ENCODE measurements at regions not wholly inside any gene's neighbourhood (a gene's known extent, or its start where the extent isn't known, plus 50 kb on each side); places are given as distances from the start of the nearest gene placed in this dataset.

GRCh38 chr2:160672211-160672610, 178.6 kb upstream of the RBMS1 start:
- no peak for DNase-seq

GRCh38 chr2:160674146-160674750, 180.6 kb upstream of the RBMS1 start:
- DNase-seq = no peak

GRCh38 chr2:160679686-160680085, 186.1 kb upstream of the RBMS1 start:
- no peak for DNase-seq

DNA sequence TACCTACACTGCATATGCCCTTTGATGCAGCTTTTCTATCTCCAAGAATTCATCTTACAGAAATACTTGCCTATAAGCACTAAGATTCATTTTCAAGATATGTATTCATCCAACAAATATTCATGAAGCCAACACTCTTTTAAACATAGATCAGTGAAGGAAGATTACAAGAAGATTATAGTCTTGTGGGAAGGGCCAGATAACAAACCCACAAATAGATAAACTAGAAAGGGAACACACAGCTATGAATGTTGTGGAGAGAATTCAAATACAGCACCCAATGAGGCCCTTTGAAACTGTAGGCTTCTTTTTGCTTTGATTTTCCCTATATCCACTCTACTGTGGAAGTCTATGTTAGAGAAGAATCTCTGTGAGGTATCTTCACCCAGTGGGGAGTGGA, 186.7 kb upstream of the RBMS1 start:
- no peak for DNase-seq

DNA sequence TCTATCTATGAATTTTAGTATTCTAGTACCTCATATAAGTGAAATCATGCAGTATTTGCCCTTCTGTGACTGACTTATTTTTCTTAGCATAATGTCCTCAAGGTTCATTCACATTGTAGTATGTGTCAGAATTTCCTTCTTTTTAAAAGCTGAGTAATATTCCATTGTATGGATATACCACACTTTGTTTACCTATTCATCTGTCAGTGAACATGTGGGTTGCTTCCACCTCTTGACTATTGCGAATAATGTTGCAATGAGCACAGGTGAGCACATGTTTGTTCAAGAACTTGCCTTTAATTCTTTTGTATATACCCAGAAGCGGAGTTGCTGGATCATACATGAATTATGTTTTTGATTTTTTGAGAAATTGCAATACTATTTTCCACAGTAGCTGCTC, 187.4 kb upstream of the RBMS1 start:
- no peak for DNase-seq

- DNase-seq = no peak
These were observed 189.6 kb upstream of the RBMS1 start for GRCh38 chr2:160683206-160683605.

GRCh38 chr2:160687629-160688028, 194.0 kb upstream of the RBMS1 start:
- DNase-seq = no peak

GRCh38 chr2:160689441-160689840, 195.8 kb upstream of the RBMS1 start:
- no peak for DNase-seq

DNA sequence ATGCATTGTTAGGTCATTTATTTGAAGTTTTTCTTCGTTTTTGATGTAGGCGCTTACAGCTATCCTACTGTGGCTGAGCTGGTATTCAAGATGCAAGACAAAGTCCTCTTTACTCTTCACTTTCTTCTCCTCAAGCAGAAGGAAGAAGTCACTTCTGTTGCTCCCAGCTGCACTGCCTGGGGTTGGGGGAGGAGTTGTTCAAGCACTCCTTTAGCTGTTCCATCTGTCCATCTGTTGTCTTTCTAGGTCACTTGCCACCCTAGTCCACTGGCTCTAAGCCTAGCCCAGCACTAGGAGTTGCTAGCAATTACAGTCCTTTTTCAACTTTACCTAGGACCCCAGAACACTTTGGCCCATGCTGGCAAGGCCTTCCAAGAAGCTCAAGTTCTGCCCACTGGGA, 200.6 kb upstream of the RBMS1 start:
- no peak for DNase-seq

GRCh38 chr2:160694631-160695030, 201.0 kb upstream of the RBMS1 start:
- DNase-seq = no peak

DNA sequence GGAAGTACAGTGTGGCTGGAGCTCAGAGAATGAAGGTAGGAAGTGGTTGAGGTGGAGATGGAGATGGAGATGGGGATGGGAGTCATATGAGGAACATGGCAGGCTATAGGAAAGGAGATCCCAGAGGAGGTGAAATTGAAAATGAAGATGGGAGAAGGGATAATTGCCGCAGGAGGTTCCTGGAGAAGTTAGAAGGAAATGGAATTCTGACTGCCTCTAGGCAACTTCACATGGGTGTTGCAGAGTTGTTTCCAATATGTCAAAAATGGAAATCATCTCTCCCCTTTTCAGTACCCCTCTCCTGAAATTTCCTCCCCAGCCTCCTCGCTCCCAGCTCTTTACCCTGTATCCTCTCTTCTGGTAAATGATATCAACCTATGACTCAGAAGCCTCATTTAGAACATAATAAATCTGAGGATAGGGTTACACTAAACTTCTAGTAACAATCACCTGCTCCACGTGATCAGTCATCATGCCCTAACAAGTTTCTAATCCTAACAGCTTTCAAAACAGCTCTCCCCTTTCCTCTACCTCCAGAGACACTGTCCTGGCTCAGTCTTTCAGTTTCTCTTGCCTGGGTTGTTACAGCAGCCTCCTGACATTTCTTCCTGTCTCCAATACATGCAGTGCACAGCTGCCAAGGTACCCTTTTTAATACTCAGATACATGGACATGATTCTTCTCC, 201.9 kb upstream of the RBMS1 start:
- DNase-seq = no peak

- DNase-seq = no peak
These were observed 202.5 kb upstream of the RBMS1 start for GRCh38 chr2:160696087-160696452.

- no peak for DNase-seq
These were observed 204.2 kb upstream of the RBMS1 start for GRCh38 chr2:160697817-160698216.

DNA sequence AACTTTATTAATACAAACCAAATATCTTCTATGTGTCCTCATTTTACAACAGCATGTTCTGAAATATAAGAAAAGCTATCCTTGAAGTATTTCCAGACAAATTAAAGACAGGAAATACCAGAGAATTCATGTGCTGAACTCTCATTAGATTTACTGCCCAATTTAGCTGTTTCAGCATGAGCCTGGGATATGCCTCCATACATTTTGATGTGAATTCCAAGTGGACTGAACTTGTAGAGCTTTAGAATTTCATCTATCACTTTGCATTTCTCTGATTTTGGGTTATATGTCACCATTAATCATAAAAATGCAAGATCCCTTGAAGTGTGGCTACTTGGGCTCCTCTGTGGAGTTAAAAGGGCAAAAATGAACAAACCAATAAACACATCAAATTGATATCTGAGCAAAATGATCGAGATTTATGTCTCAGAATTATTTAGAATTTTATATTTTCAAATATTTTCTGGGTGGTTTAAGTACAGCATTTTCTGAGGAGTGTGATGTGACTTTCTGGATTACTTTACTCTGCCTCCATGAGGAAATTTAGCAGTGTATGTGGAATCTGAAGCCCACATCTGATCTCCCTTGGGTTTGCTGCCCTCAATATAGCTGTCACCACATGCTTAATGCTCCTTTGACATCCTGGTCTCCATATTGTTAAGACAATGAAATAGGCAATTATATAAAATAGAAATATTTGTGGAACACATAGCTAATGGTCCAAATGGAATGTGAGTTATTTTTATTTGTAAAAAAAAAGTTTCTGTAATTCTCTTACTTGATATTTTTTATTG, 206.6 kb upstream of the RBMS1 start:
- peak in 1 of 2 donors; percentile 20 for DNase-seq

DNA sequence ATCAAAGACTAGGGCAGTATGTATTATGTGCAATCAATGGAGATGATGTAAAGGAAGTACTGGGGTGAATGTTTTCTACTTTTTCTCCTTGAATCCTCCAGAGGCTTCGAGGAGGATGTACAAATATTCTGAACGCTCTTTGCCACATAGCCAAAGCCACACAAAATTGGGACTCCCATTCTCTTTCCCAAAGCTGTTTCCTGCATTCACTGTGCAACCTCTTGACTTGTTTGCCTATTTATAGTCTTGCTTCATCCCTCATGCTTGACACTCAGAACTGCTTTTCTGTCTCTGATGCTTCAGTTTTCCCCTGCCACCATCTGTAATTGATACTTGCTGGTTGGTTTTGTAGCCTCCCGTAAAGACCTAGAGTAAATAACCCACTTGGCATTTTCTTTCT, 208.2 kb upstream of the RBMS1 start:
- no peak for DNase-seq

DNA sequence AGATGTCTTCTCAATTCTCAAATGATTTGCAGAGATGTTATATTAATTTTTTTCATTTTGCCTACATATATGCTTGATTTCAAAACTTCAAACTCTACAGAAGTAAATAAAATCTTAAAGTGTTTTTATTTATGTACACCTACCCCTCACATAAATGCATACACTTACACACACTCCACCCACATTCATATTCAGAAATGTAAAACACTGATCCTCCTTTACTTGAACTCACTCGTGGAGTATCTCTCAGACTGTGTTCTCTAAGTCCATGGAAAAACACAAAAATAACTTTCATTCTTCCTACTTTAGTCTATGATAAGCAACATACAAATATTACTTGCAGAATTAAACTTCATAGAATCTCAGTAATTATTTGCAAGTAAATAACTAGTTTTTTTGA, 209.1 kb upstream of the RBMS1 start:
- DNase-seq = no peak

DNA sequence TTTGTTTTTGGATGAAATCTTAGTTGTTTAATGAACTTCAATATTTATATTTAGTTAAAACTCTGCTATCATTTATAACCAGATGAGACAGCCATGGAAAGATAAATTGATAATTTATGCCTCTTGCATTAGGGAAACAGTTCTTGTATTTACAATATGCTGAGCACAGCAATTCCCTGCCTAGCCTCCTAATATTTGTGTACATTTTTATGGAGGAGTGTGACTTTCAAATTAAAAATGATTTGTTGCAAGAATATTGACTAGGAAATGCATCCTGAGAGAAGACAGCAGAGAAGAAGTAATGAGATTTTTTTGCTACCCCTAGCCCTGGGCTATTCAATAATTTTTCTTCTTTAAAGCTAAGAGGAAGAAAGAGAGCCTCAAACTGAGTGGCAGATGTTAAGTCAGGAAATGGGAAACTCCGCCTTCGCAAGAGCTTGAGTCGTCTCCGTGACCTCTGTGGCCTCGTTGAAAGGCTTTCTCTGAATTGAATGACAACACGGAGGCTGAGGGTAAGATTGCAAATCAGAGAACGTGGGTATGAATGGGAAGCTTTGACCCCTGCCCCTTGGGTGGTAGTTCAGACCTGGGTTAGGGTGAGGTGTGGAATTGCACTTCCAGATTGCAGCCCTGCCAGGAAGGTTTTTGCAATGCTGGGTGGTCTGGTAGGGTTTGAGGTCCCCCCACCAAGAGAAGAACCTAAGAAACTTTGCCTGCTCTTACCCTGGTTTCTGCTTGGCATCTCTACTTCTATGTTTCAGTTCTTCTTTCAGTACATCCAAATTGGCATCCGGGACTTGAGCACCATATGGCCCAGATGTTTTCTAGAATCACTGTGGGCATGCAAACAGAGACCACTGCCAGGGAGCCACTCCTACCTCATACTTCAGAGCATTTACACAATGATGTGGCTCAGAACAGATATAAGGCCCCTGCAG, 210.3 kb upstream of the RBMS1 start:
- no peak for DNase-seq

DNA sequence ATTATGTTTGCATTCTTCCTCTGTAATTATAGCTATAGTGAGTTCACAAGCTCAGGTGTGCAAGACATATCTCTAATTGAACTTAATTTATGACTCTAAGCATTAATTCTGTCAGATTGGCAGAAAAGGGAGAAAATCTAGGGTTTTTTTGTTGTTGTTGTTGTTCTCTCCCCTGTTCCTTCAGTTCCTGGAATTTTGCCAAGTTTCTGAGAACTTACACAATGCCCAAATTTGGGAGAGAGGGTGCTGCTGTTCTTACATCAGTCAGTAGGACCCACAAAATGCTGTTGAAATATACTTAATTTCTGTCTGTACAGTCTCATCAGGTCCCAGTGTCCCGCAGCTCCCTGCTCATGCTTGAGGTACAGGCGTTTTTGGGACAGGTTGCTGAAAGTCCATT, 221.8 kb upstream of the RBMS1 start:
- DNase-seq = no peak

- DNase-seq = no peak
These were observed 225.5 kb upstream of the RBMS1 start for GRCh38 chr2:160719116-160719515.

GRCh38 chr2:160720098-160720497, 226.5 kb upstream of the RBMS1 start:
- DNase-seq = no peak

DNA sequence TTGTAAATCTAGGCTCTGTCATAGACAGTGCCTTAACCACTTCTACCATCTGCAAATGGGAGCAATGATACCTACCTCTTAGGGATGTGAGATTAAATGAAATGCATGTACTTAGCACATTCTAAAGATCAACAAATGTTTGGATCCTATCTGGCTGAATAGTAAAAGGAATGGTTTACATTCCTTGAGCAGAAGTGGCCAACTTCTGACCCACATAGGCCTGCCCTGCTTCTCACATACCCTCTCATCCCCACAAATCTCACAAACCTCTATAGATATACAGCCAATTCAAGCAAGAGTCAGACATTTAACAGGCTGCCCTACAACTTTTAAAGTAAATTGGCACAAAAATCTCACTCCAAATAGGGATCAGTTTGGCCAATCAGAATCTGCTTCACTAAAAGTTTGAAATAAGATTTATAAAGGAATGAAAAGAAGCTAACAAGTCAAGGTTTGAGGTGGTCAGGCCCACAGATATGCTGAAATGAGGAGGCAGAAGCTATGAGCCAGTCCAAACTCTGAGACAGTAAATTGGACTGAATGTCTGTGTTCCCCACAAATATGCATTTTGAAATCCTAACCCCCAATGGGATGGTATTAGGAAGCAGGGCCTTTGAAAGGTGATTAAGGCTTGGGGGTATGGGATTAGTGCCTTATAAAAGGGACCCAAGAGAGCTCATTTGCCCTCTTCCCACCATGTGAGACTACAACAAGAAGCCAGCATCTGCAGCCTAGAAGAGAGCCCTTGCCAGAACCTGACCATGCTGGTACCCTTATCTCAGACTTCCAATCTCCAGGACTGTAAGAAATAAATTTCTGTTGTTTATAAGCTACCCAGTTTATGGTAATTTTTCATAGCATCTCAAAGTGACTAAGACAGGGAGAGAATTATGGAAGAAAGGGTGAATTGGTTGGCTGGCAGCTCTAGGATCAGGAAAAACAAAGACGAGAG, 227.8 kb upstream of the RBMS1 start:
- no peak for DNase-seq
